Adrenal gland (tissue), 5 donors: ENCODE measurements at regions not wholly inside any gene's neighbourhood (a gene's known extent, or its start where the extent isn't known, plus 50 kb on each side); places are given as distances from the start of the nearest gene placed in this dataset.

Experiments used
- POLR2A ChIP-seq, 2 donors: fragments of 450-650 bp; IDR thresholded peaks; one replicate each; pipeline ENCODE4 v1.6.1; 2017; ENCODE audit warnings: antibody characterized with exemption in 2 of 2, mild to moderate bottlenecking in 2 of 2, moderate library complexity in 1 of 2
- TF ChIP-seq, protein P1 (sequence below), 6 experiments: fragments of 450-650 bp in 4 of 6; fragments of 200-600 bp in 2 of 6; sonication (generic) in 1 of 6; IDR thresholded peaks; 1 replicate in 5 of 6; 2 replicates in 1 of 6; pipeline versions ENCODE4 v1.5.1 to v1.8.0; 2016 to 2021; ENCODE audit warnings: antibody characterized with exemption in 6 of 6, mild to moderate bottlenecking in 2 of 6, moderate library complexity in 1 of 6
- donor health status: DM: no; HTN: no; CAD: no.

DNA sequence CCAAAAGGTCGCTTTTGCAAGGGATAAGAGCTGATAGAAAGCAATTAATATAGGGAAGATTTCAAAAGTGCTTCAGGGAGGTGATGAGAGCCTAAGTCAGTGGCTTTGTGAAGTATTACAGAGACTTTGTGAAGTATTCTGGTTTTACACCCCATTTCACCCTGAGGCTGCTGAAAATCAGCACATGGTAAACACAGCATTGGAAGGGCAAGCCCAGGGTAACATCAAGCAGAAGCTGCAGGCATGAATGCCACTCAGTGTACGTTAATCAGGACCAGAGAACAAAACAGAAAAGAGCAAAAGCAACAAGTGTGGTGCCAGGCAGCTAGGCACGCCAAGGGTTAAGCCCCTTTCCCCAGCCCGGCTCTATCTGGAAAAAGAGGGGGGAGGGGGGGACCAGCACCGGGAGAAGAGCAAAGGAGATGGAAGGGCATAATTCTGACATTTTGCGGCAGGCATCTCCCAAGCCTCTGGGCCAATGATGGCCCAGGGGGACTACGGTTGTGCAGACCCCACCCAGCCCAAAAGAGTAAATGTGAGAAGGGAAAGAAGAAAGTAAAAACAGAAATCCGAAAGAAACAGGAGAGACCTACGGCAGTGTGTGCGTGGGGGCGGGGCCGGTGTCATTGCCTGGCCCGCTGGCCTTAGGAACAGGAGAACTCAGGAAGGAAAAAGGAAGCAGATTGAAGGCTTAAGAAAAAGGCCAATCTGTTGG, 58.9 kb downstream of the DHRS2 start:
- TF ChIP-seq, protein P1, sequence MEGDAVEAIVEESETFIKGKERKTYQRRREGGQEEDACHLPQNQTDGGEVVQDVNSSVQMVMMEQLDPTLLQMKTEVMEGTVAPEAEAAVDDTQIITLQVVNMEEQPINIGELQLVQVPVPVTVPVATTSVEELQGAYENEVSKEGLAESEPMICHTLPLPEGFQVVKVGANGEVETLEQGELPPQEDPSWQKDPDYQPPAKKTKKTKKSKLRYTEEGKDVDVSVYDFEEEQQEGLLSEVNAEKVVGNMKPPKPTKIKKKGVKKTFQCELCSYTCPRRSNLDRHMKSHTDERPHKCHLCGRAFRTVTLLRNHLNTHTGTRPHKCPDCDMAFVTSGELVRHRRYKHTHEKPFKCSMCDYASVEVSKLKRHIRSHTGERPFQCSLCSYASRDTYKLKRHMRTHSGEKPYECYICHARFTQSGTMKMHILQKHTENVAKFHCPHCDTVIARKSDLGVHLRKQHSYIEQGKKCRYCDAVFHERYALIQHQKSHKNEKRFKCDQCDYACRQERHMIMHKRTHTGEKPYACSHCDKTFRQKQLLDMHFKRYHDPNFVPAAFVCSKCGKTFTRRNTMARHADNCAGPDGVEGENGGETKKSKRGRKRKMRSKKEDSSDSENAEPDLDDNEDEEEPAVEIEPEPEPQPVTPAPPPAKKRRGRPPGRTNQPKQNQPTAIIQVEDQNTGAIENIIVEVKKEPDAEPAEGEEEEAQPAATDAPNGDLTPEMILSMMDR (IDR thresholded peaks at IDR 0.05), result no peak
- TF ChIP-seq POLR2A (IDR thresholded peaks at IDR 0.05), result no peak
